Thyroid gland (tissue), 4 donors: ENCODE measurements at regions not wholly inside any gene's neighbourhood (a gene's known extent, or its start where the extent isn't known, plus 50 kb on each side); places are given as distances from the start of the nearest gene placed in this dataset.

Experiments used
- DNase-seq, 2 donors: peaks; one replicate each; pipeline ENCODE4 v3.0.0-alpha.2; 2019
- H3K27ac ChIP-seq, 3 donors: fragments of 200-600 bp; sonication (generic); 1 replicate in 2 of 3; 2 replicates in 1 of 3; pipeline ENCODE4 v1.5.1; 2016 to 2019; ENCODE audit warnings: mild to moderate bottlenecking in 1 of 3, moderate library complexity in 1 of 3
- H3K27me3 ChIP-seq: fragments of 200-600 bp; sonication (generic); one replicate; pipeline ENCODE4 v1.5.1; 2019
- H3K36me3 ChIP-seq, 2 donors: fragments of 200-600 bp; sonication (generic); one replicate each; pipeline ENCODE4 v1.5.1; 2016 to 2019
- H3K4me1 ChIP-seq, 2 donors: fragments of 200-600 bp; sonication (generic); one replicate each; pipeline ENCODE4 v1.5.1; 2017 to 2019
- H3K4me3 ChIP-seq, 3 donors: fragments of 200-600 bp; sonication (generic); replicated peaks in 1 of 3; 1 replicate in 2 of 3; 2 replicates in 1 of 3; pipeline ENCODE4 v1.5.1; 2016; ENCODE audit warnings: mild to moderate bottlenecking in 1 of 3
- H3K9me3 ChIP-seq: fragments of 200-600 bp; sonication (generic); one replicate; pipeline ENCODE4 v1.5.1; 2017
- CTCF ChIP-seq, 6 experiments: fragments of 200-600 bp in 3 of 6; fragments of 450-650 bp in 3 of 6; sonication (generic) in 3 of 6; IDR thresholded peaks; one replicate each; pipeline ENCODE4 v1.5.1; 2016 to 2019; ENCODE audit warnings: antibody characterized with exemption in 6 of 6, mild to moderate bottlenecking in 2 of 6, inconsistent platforms in 1 of 6, moderate library complexity in 1 of 6
- POLR2A ChIP-seq, 2 donors: fragments of 450-650 bp; IDR thresholded peaks; one replicate each; pipeline ENCODE4 v1.6.1; 2017; ENCODE audit warnings: antibody characterized with exemption in 2 of 2, mild to moderate bottlenecking in 2 of 2, moderate library complexity in 1 of 2
- WGBS, 2 donors: methylation state at CpG; one replicate each; pipeline ENCODE4 v1.1.5; 2017; 5-methylcytosine and 5-hydroxymethylcytosine counted together
- intact Hi-C: fragments of 100-400 bp; cut with DNase I; formaldehyde crosslinking; loops from one replicate; pipeline ENCODE4 v1.15.1; 2023

DNA sequence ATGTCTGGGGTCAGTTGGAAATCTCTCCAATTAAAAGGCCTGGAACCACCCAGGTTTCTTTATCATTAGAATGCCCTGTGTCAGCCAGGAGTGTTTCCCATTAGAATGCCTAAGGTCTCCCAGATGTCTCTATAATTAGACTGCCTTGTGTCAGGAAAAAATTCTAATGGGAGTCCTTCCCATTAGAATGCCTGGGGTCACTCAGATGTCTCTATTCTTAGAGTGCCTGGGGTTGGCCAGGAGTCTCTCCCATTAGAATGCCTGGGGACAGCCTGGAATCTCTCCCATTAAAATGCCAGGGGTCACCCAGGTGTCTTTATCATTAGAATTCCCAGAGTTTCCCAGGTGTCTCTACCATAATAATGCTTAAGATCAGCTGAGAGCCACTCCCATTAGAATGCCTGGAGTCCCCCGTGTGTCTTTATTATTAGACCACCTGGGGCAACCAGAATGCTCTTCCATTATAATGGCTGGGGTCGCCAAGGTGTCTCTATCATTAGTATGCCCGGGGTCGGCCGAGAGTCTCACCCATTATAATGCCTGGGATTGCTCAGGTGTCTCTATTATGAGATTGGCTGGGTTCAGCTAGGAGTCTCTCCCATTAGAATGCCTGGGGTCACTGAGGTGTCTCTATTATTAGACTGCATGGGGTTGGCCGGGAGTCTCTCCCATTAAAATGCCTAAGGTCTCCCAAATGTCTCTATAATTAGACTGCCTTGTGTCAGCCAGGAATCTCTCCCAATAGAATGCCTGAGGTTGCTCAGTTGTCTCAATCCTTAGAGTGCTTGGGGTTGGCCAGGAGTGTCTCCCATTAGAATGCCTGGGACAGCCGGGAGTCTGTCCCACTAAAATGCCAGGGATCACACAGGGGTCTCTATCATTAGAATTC lies 2254.6 kb downstream of the TP53TG3F start:
- H3K27me3 ChIP-seq, result no peaks in the 10 kb centered on the region
- no peaks in the 10 kb centered on the region for H3K4me1 ChIP-seq
- no peak overlapping the region for H3K27ac ChIP-seq
- H3K4me3 ChIP-seq, result no peak overlapping the region
- 68 to 70% methylated on average over 6 to 7 of the region's 7 CpGs for whole genome bisulfite sequencing, 2 donors
- no peak for DNase-seq
- TF ChIP-seq POLR2A (IDR thresholded peaks at IDR 0.05) (no peak), CTCF (IDR thresholded peaks at IDR 0.05) (no peak)
- intact Hi-C loops, result no loop called here
- no peaks in the 10 kb centered on the region for H3K9me3 ChIP-seq
- no peaks in the 10 kb centered on the region for H3K36me3 ChIP-seq

DNA sequence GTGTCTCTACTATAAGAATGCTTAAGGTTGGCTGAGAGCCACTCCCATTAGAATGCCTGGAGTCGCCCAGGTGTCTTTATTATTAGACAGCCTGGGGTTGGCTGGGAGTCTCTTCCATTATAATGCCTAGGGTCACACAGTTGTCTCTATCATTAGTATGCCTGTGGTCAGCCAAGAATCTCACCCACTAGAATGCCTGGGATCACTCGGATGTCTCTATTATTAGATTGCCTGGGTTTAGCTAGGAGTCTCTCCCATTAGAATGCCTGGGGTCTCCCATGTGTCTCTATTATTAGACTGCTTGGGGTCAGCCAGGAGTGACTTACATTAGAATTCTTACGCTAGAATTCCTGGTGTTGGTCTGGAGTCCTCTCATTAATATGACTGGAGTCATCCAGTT lies 2255.3 kb downstream of the TP53TG3F start:
- DNase-seq, result no peak
- Histone ChIP-seq H3K36me3 (no peaks in the 10 kb centered on the region), H3K4me3 (no peak overlapping the region), H3K27ac (no peak overlapping the region), H3K27me3 (no peaks in the 10 kb centered on the region), H3K9me3 (no peaks in the 10 kb centered on the region), H3K4me1 (no peaks in the 10 kb centered on the region)
- TF ChIP-seq CTCF (IDR thresholded peaks at IDR 0.05) (no peak), POLR2A (IDR thresholded peaks at IDR 0.05) (no peak)
- intact Hi-C loops, result no loop called here
- 52 to 69% methylated on average over 3 of the region's 3 CpGs for WGBS, 2 donors

GRCh38 chr16:35724551-35724950 lies 2265.1 kb downstream of the TP53TG3F start:
- Histone ChIP-seq H3K4me1 (no peaks in the 10 kb centered on the region), H3K36me3 (no peaks in the 10 kb centered on the region), H3K4me3 (no peak overlapping the region), H3K27me3 (no peaks in the 10 kb centered on the region), H3K27ac (no peak overlapping the region), H3K9me3 (no peaks in the 10 kb centered on the region)
- intact Hi-C loops, result no loop called here
- no peak for DNase-seq
- TF ChIP-seq CTCF (IDR thresholded peaks at IDR 0.05) (no peak), POLR2A (IDR thresholded peaks at IDR 0.05) (no peak)
- whole genome bisulfite sequencing, 2 donors, result 34 to 43% methylated on average over 3 of the region's 3 CpGs

GRCh38 chr16:35725949-35726348 lies 2266.5 kb downstream of the TP53TG3F start:
- no peaks in the 10 kb centered on the region for H3K27me3 ChIP-seq
- no peak overlapping the region for H3K27ac ChIP-seq
- no peaks in the 10 kb centered on the region for H3K9me3 ChIP-seq
- H3K4me3 ChIP-seq, result no peak overlapping the region
- TF ChIP-seq CTCF (IDR thresholded peaks at IDR 0.05) (no peak), POLR2A (IDR thresholded peaks at IDR 0.05) (no peak)
- 55 to 60% methylated on average over 5 to 6 of the region's 6 CpGs for WGBS, 2 donors
- H3K4me1 ChIP-seq, result no peaks in the 10 kb centered on the region
- intact Hi-C loops, result no loop called here
- DNase-seq, result no peak
- H3K36me3 ChIP-seq, result no peaks in the 10 kb centered on the region

DNA sequence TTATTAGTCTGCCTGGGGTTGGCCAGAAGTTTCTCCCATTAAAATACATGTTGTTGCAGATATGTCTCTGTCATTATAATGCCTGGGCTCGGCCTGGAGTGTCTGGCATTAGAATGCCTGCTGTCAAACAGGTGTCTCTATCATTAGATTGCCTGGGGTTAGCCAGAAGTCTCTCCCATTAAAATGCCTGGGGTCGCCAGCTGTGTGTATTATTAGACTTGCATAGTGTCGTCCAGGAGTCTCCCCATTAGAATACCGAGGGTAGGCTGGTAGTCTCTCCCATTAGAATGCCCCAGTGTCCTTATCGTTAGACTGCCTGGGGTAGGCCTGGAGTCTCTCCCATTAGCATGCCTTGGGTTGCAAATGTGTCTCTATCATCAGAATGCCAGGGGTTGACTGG lies 2270.8 kb downstream of the TP53TG3F start:
- intact Hi-C loops, result no loop called here
- H3K4me3 ChIP-seq, result no peak overlapping the region
- DNase-seq, result no peak
- H3K4me1 ChIP-seq, result no peaks in the 10 kb centered on the region
- H3K27me3 ChIP-seq, result no peaks in the 10 kb centered on the region
- TF ChIP-seq POLR2A (IDR thresholded peaks at IDR 0.05), result no peak
- no peak for TF ChIP-seq CTCF (IDR thresholded peaks at IDR 0.05)
- H3K9me3 ChIP-seq, result no peaks in the 10 kb centered on the region
- H3K27ac ChIP-seq, result no peak overlapping the region
- WGBS, 2 donors, result 56 to 58% methylated on average over 5 of the region's 5 CpGs
- no peaks in the 10 kb centered on the region for H3K36me3 ChIP-seq
